GM06990 (cell line): ENCODE measurements at regions not wholly inside any gene's neighbourhood (a gene's known extent, or its start where the extent isn't known, plus 50 kb on each side); places are given as distances from the start of the nearest gene placed in this dataset.

ENCODE experiments used
- DNase-seq: peaks from one replicate; pipeline ENCODE4 v3.0.0-alpha.2; 2011; ENCODE audit not compliant: insufficient read length; ENCODE audit errors: extremely low read depth
- H3K27me3 ChIP-seq: replicated peaks from 2 replicates; pipeline ENCODE4 v1.6.0; 2011; ENCODE audit warnings: low read length; ENCODE audit not compliant: control insufficient read depth, insufficient read depth
- H3K36me3 ChIP-seq: 2 replicates; pipeline ENCODE4 v1.5.1; 2011; ENCODE audit warnings: low read length; ENCODE audit not compliant: control insufficient read depth, insufficient read depth
- H3K4me3 ChIP-seq: replicated peaks from 2 replicates; pipeline ENCODE4 v1.5.1; 2011; ENCODE audit warnings: low read depth, mild to moderate bottlenecking, control low read depth, low read length
- CTCF ChIP-seq: IDR thresholded peaks from 2 replicates; pipeline ENCODE4 v1.5.1; 2011; ENCODE audit warnings: low read length, control low read depth, mild to moderate bottlenecking, inconsistent platforms; ENCODE audit not compliant: insufficient read depth, poor library complexity, severe bottlenecking

GRCh38 chr7:57245206-57245605 lies 113.0 kb upstream of the ZNF479 start:
- no peak overlapping the region for H3K4me3 ChIP-seq
- TF ChIP-seq CTCF: no peak
- no peaks in the 10 kb centered on the region for H3K27me3 ChIP-seq
- no peaks in the 10 kb centered on the region for H3K36me3 ChIP-seq
- no peak for DNase-seq

GRCh38 chr7:57250801-57251200 lies 118.6 kb upstream of the ZNF479 start:
- Histone ChIP-seq H3K27me3 (no peaks in the 10 kb centered on the region), H3K36me3 (no peaks in the 10 kb centered on the region), H3K4me3 (no peak overlapping the region)
- no peak for TF ChIP-seq CTCF
- DNase-seq: no peak

- no peak overlapping the region for H3K4me3 ChIP-seq
- no peak for DNase-seq
- no peaks in the 10 kb centered on the region for H3K36me3 ChIP-seq
- H3K27me3 ChIP-seq: no peaks in the 10 kb centered on the region
- no peak for TF ChIP-seq CTCF
These were observed 124.6 kb upstream of the ZNF479 start for GRCh38 chr7:57256637-57257375.

- Histone ChIP-seq H3K36me3 (no peaks in the 10 kb centered on the region), H3K27me3 (no peaks in the 10 kb centered on the region), H3K4me3 (no peak overlapping the region)
- TF ChIP-seq CTCF: no peak
- DNase-seq: no peak
These were observed 142.5 kb upstream of the ZNF479 start for GRCh38 chr7:57274535-57275283.

GRCh38 chr7:57300747-57301146 lies 149.2 kb upstream of the ZNF716 start:
- no peak for TF ChIP-seq CTCF
- no peaks in the 10 kb centered on the region for H3K27me3 ChIP-seq
- H3K36me3 ChIP-seq: no peaks in the 10 kb centered on the region
- no peak overlapping the region for H3K4me3 ChIP-seq
- no peak for DNase-seq
